D721Med (cell line): ENCODE measurements at regions not wholly inside any gene's neighbourhood (a gene's known extent, or its start where the extent isn't known, plus 50 kb on each side); places are given as distances from the start of the nearest gene placed in this dataset.

ENCODE experiments used
- DNase-seq: peaks from one replicate; pipeline ENCODE4 v3.0.0; 2011; ENCODE audit warnings: low spot score; ENCODE audit not compliant: insufficient read length
- FAIRE-seq: peaks from 2 replicates; lab custom pipeline; 2011; peaks lifted over from hg19 to GRCh38; lab: Jason Lieb, UNC
- CTCF ChIP-seq: IDR thresholded peaks from 2 replicates; pipeline ENCODE4 v1.5.1; 2012; ENCODE audit warnings: mild to moderate bottlenecking, control low read depth; ENCODE audit not compliant: insufficient read depth; ENCODE audit errors: missing control alignments

- no peak for DNase-seq
- no peak for FAIRE-seq
- TF ChIP-seq CTCF = no peak
These were observed 165.5 kb upstream of the TBX20 start for GRCh38 chr7:35419391-35419755.

- DNase-seq (peak; percentile 20), FAIRE-seq (no peak)
- TF ChIP-seq CTCF = no peak
These were observed 165.0 kb upstream of the TBX20 start for GRCh38 chr7:35418716-35419390.

- FAIRE-seq = no peak
- no peak for TF ChIP-seq CTCF
- DNase-seq = no peak
These were observed 162.7 kb upstream of the TBX20 start for GRCh38 chr7:35416568-35416967.

- DNase-seq (no peak), FAIRE-seq (no peak)
- no peak for TF ChIP-seq CTCF
These were observed 161.5 kb upstream of the TBX20 start for GRCh38 chr7:35415411-35415822.

GRCh38 chr7:35411331-35411730, 157.4 kb upstream of the TBX20 start:
- FAIRE-seq = no peak
- DNase-seq = no peak
- no peak for TF ChIP-seq CTCF

- TF ChIP-seq CTCF = no peak
- no peak for FAIRE-seq
- DNase-seq = no peak
These were observed 151.6 kb upstream of the TBX20 start for GRCh38 chr7:35405461-35405860.

GRCh38 chr7:35401217-35401879, 147.4 kb upstream of the TBX20 start:
- no peak for TF ChIP-seq CTCF
- no peak for FAIRE-seq

More at GRCh38 chr7:35401217-35401879, 147.4 kb upstream of the TBX20 start:
- no peak for DNase-seq
